Eye (tissue), 1 donor: ENCODE measurements at regions not wholly inside any gene's neighbourhood (a gene's known extent, or its start where the extent isn't known, plus 50 kb on each side); places are given as distances from the start of the nearest gene placed in this dataset.
"Not testable (repeated sequence)": the region's sequence is repeated elsewhere in the genome, so short reads cannot be mapped to it uniquely, and the experiment has no call there.

ENCODE experiments used
- DNase-seq: peaks from one replicate; pipeline ENCODE4 v3.0.0-alpha.2; 2015

DNA sequence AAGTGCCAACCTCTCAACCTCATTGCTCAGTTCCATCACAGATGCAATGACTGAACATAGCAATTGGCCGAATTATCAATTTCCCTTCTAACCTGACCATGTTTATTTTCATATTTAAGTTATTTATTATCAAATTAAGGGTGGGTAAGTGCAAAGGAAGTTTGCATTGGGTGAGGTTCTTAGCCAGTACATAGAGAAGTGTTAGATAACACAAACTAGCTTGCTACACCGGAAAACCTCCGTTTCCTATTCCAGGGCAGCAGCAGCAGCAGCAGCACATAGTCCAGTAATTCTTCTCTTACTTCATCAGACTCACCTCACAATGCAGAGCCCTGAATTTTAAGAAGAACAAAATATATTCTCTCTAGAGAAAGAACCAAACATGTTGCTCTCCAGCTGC, 200.5 kb upstream of the OR4E1 start:
- no peak for DNase-seq

GRCh38 chr14:21868442-21869046, 194.9 kb upstream of the OR4E1 start:
- DNase-seq = peak; percentile 77

GRCh38 chr14:21867541-21867940, 193.9 kb upstream of the OR4E1 start:
- no peak for DNase-seq

- no peak for DNase-seq
Measured at GRCh38 chr14:21866479-21866878, 192.9 kb upstream of the OR4E1 start.

- DNase-seq = no peak
Measured at GRCh38 chr14:21863289-21863688, 189.7 kb upstream of the OR4E1 start.

DNA sequence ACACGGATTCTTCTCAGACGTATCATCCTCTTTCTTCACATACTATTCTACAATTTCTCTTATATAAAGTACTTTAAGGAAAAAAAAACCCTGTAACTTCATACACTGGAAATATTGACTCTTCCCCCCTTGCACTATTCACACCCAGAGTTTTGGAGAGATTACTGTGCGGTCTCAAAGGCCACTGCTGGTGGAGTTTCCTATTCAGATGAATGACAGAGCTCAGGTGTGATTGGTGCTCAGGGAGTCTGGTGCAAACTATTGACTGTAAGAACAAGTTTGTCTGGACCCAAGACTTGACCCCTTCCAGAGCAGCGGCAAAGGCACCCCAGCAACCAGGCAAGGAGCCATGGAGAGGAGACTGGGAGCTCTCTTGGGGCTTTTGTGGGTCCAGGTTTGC, 187.5 kb upstream of the OR4E1 start:
- no peak for DNase-seq

DNA sequence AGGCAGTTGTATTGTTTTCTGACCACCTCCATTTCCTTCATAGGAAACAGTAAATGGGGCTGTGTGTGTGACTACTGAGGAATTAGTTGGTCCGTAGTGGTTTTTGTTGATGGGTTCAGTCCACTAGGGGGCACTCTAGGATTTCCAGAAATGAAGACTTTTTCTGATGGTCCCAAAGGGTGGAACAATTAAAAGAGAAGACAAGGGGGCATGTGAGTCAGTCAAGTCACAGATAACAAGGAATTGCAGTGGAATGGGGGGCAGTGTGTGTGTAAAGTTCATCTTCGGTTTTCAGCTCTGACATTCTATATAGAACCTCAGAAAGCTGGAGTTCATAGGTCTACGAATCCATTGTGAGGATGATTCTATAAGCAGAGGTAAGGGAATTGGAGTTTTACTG, 186.6 kb upstream of the OR4E1 start:
- no peak for DNase-seq

- no peak for DNase-seq
Measured at GRCh38 chr14:21852775-21853174, 179.2 kb upstream of the OR4E1 start.

DNA sequence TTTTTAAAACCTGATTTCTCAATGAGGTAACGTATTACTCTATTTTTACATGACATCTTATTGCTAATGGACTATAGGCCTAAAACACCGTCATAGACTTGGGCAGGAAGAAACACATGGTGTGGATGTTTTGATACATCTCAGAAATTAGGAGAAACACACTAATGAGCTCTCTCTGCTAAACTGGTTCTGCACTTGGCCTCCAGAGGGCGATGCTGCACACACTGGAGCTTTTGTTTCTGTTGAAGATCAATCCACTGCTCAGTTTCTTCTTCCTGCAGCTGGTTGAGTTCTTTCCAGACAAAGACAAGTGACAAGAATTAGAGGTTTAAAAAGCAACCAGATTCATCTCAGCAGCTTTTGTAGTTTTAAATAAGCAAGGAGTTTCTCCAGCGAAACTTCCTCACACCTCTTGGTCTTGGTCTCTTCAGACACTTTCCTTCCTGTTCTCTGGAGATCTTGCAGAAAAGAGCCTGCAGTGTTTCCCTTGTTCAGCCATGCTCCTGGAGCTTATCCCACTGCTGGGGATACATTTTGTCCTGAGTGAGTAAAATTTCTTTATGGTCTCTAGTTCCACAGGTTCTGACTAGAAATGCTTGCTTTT, 178.5 kb upstream of the OR4E1 start:
- peak; percentile 65 for DNase-seq

GRCh38 chr14:21846902-21847301, 173.3 kb upstream of the OR4E1 start:
- not testable (repeated sequence) for DNase-seq

- DNase-seq = no peak
Measured at GRCh38 chr14:21846227-21846885, 172.7 kb upstream of the OR4E1 start.

DNA sequence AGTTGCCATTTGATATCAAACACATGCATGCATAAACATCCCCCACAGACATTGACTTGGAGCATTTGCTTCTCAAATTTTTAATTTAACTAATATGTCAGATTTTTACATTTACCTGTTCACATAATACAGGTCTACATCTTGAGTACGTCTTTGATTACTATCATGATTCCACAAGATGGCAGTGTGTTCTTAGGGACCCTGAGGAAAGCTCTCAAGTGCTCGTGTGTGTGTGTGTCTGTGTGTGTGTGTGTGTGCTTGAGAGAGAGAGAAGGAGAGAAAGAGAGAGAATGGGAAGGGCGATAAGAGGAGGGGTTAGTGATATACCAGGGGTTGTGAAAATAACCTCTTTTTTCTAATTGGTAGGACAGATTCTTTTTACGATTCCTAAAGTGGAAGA, 167.1 kb upstream of the OR4E1 start:
- DNase-seq = peak; percentile 13

- DNase-seq = no peak
Measured at GRCh38 chr14:21833836-21834235, 160.2 kb upstream of the OR4E1 start.

DNA sequence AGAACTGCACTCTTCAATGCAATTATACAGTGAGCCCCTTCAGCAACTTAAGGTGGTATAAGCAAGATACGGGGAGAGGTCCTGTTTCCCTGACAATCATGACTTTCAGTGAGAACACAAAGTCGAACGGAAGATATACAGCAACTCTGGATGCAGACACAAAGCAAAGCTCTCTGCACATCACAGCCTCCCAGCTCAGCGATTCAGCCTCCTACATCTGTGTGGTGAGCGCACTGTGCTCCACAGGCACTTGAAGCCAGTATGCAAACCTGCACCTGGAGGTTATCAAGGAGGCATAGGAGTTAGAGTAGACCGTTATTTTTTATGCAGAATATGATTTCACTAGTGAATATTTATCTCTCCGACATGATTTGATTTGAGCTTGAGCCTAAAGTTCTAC, 152.2 kb upstream of the OR4E1 start:
- no peak for DNase-seq

DNA sequence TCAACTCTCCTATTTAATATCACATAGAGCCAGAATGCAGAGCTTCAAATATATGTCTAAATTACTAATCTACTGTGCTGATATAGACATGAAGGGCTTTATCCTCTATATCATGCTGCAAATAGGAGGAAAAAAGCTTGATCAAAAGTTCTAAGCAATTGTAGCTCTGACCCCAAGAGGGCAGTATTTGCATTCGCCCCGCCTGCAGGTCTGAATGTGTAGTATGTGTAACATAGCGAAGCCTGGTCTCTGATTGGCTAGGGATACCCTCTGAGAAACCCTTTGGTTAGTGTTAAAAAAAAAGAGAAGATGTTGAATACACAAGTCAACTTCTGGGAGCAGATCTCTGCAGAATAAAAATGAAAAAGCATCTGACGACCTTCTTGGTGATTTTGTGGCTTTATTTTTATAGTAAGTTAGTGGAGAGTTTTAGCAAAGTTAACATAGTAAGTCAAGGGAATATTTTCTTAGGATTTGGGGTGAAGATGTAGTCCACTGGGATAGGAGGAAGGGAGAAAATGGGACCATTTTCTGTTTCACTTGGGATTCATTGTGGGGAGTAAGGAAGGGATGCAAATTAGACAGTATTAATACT, 151.6 kb upstream of the OR4E1 start:
- DNase-seq = no peak

DNA sequence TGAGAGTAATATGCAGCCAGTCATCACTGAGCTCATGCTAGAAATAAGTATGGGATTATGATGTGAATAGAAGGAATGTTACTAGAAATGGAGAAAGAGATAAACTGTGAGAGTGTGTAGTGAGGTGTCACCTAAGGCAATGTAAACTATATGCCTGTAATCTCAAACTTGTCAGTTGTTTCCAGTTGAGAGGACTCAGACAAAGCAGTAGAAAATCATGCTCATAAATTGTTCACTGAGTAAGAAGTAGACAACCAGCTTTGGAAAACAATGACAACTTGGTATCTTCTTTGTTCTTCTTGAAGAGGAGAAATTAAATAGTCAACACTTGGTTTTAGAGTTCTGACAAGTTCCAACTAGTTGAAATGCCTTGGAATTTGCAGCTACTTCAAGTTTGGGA, 148.5 kb upstream of the OR4E1 start:
- DNase-seq = no peak

- no peak for DNase-seq
Measured at GRCh38 chr14:21820631-21821030, 147.0 kb upstream of the OR4E1 start.

GRCh38 chr14:21819891-21820290, 146.3 kb upstream of the OR4E1 start:
- DNase-seq = not testable (repeated sequence)

DNA sequence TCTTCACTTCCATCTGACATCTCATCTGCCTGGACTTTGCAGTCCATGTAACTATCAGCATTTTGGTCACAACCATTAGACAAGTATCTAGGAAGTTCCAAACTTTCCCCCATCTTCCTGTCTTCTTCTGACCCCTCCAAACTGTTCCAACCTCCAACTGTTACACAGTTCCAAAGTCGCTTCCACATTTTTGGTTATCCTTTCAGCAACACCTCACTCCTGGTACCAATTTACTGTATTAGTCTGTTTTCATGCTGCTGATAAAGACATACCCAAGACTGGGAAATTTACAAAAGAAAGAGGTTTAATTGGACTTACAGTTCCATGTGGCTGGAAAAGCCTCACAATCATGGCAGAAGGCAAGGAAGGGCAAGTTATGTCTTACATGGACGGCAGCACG, 143.4 kb upstream of the OR4E1 start:
- not testable (repeated sequence) for DNase-seq

DNA sequence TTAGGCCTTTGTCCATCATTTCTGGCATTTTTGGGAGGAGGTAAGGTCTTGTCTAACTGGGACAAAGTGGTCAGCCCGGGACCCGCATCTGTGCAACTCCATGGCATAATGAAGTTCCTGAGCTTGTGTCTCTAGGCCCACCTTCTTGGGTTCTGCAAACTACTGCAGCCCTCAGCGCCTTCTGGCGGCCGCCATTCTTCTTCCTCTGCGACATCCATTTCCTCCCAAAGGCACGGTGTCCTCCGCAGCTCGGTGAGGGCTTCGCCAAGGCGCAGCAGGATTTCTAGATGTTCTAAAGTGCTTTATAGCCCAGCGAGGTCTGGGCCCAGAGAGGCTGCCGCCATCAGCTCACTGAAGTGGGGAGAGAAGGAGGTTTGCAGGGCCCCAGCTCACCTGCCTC, 134.4 kb upstream of the OR4E1 start:
- no peak for DNase-seq

DNA sequence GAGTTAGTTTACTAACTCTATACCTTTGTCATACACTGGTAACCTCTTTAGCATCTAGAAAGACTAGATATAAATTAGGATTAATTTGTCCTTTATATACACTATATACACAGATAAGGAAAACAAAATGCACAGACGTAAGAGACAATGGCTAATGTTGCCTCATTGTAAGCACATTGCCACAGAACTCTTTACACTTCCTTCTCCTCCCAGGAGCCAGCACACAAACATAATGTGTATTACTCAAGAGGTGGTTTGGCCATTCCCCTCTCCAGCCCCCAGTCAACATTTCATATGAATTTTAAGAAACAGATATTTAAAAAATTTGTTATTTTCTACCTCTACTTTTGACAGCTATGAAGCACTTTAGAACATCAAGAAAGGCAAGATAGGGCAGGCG, 131.4 kb upstream of the OR4E1 start:
- no peak for DNase-seq

DNA sequence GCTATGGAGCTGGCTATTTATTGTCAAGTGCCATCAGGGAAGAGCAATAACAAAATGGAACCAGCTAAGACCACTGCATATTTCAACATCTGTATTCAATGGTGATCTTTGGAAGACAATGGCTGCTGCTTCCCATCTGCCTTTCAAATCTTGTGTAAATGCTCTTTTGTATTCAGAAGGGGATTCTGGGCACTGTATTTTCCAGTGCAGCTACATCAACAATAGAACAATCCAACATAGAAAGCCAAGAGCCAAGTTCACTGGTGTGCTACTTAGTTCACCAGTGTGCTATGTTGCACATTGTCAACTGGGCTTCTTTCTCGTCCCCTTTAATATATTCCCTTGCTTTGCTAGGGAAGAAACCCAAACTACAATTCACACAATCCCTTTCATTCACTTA, 128.8 kb upstream of the OR4E1 start:
- DNase-seq = no peak

GRCh38 chr14:21796916-21797315, 123.3 kb upstream of the OR4E1 start:
- no peak for DNase-seq

DNA sequence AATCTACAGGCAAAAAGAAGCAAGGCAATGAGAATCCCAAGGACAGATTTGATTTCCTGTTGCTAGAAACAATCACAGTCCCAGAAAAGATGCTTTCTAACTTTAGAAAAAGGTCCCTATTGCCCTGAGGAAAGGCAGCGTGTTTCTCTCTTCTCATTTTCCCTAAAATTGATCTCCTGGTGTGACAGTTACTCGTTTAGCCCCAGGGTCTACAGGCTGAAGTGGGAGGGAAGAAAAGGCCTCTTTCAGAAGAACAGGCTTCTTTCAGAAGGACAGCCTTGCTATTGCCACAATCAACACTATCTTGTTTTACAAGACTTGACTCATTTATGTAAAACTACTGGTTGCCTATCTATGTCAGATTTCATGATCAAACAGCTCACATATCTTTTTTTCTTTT, 121.8 kb upstream of the OR4E1 start:
- DNase-seq = no peak
